Lower leg skin (tissue), 3 donors: ENCODE measurements at regions not wholly inside any gene's neighbourhood (a gene's known extent, or its start where the extent isn't known, plus 50 kb on each side); places are given as distances from the start of the nearest gene placed in this dataset.

Experiments used
- CTCF ChIP-seq, 3 donors: fragments of 450-650 bp; IDR thresholded peaks; one replicate each; pipeline ENCODE4 v1.5.1; 2016; ENCODE audit warnings: antibody characterized with exemption in 3 of 3, mild to moderate bottlenecking in 3 of 3, moderate library complexity in 2 of 3
- POLR2A ChIP-seq, 2 donors: fragments of 450-650 bp; IDR thresholded peaks; one replicate each; pipeline ENCODE4 v1.6.1; 2016 to 2017; ENCODE audit warnings: antibody characterized with exemption in 2 of 2, mild to moderate bottlenecking in 1 of 2, moderate library complexity in 1 of 2

GRCh38 chr13:65875031-65875430, 1355.1 kb downstream of the PCDH9 start:
- TF ChIP-seq POLR2A (IDR thresholded peaks at IDR 0.05), result no peak
- TF ChIP-seq CTCF (IDR thresholded peaks at IDR 0.05), result no peak
